Ascending aorta (tissue), 2 donors: ENCODE measurements at regions not wholly inside any gene's neighbourhood (a gene's known extent, or its start where the extent isn't known, plus 50 kb on each side); places are given as distances from the start of the nearest gene placed in this dataset.

Experiments used
- DNase-seq, 2 donors: peaks; one replicate each; pipeline ENCODE4 v3.0.0-alpha.2; 2019; ENCODE audit warnings: low spot score in 2 of 2
- H3K27ac ChIP-seq, 2 donors: fragments of 200-600 bp; sonication (generic); one replicate each; pipeline ENCODE4 v1.5.1; 2016 to 2017; ENCODE audit warnings: mild to moderate bottlenecking in 1 of 2
- H3K27me3 ChIP-seq: fragments of 200-600 bp; sonication (generic); one replicate; pipeline ENCODE4 v1.5.1; 2017
- H3K36me3 ChIP-seq, 2 donors: fragments of 200-600 bp; sonication (generic); one replicate each; pipeline ENCODE4 v1.5.1; 2016
- H3K4me1 ChIP-seq, 2 donors: fragments of 200-600 bp; sonication (generic); one replicate each; pipeline ENCODE4 v1.5.1; 2016 to 2017; ENCODE audit warnings: mild to moderate bottlenecking in 1 of 2
- H3K4me3 ChIP-seq, 2 donors: fragments of 200-600 bp; sonication (generic); one replicate each; pipeline ENCODE4 v1.5.1; 2016 to 2017; ENCODE audit warnings: mild to moderate bottlenecking in 1 of 2
- H3K9me3 ChIP-seq, 2 donors: fragments of 200-600 bp; sonication (generic); one replicate each; pipeline ENCODE4 v1.5.1; 2016
- intact Hi-C: fragments of 100-400 bp; cut with DNase I; formaldehyde crosslinking; loops from one replicate; pipeline ENCODE4 v1.15.1; 2023
- TF ChIP-seq, protein P1 (sequence below), 3 experiments: fragments of 200-600 bp in 2 of 3; fragments of 450-650 bp in 1 of 3; sonication (generic) in 2 of 3; IDR thresholded peaks; one replicate each; pipeline ENCODE4 v1.5.1; 2016 to 2019; ENCODE audit warnings: antibody characterized with exemption in 3 of 3, mild to moderate bottlenecking in 1 of 3, moderate library complexity in 1 of 3

DNA sequence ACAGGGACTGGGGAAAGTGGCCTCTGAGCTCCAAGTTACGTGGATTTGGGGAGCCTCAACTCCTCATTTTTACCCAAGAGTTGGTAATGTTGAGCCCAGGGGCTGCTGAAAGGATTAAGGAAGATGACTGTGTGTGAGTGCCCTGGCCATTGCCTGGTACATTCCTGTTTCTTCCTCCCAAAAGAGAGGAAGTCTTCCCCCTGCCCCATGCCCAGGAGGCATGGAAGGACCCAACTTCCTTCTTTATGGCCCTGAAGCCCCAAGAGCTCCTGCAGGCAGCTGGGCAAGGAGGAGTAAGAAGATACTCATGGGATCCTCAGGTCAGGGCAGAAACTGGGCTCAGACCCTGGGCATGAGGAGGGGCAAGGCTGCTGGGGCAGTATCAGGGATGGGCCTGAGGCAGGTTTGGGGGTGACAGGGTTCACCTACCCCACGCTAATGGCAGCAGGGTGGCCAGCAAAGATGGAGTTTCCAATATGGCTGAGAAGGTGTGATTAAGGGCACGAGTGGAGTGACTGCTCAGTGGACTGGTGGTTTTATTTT, 118.3 kb upstream of the MVB12B start:
- no peaks in the 10 kb centered on the region for H3K4me1 ChIP-seq
- peak in 1 of 2 donors; percentile 37 for DNase-seq
- intact Hi-C loops, result no loop called here

DNA sequence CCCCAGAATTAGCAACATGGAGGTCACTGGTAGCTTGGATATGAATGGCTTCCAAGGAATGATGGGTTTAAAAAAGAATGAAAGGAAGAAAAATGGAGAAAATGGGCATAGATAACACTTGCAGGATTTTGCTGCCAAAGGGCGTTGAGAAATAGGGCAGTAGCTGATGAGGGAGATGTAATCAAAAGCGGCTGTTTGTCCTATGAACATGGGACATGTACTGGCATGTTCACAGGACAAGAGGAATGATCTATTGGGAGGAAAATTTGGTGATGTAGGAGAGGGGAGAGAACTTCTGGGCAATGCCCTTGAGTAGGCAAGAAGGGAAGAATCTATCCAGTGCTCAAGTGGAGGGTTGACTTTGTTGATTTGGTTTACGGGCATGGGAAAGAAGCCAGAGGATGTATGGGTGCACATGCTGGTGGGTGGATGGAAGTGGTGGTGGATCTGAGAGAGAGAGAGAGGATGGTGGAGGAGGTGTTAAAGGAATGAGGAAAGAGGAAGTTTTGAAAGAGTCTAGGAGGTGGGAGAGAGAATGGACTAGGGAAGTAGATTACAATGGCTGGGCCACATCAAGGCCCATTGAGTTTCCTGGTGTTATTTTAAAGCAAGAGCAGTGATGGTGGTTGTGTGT, 115.1 kb upstream of the MVB12B start:
- TF ChIP-seq, protein P1, sequence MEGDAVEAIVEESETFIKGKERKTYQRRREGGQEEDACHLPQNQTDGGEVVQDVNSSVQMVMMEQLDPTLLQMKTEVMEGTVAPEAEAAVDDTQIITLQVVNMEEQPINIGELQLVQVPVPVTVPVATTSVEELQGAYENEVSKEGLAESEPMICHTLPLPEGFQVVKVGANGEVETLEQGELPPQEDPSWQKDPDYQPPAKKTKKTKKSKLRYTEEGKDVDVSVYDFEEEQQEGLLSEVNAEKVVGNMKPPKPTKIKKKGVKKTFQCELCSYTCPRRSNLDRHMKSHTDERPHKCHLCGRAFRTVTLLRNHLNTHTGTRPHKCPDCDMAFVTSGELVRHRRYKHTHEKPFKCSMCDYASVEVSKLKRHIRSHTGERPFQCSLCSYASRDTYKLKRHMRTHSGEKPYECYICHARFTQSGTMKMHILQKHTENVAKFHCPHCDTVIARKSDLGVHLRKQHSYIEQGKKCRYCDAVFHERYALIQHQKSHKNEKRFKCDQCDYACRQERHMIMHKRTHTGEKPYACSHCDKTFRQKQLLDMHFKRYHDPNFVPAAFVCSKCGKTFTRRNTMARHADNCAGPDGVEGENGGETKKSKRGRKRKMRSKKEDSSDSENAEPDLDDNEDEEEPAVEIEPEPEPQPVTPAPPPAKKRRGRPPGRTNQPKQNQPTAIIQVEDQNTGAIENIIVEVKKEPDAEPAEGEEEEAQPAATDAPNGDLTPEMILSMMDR (IDR thresholded peaks at IDR 0.05), result no peak
- DNase-seq, result no peak
- H3K9me3 ChIP-seq, result peaks cover 0 to 2% of the 10 kb centered on the region in 2 donors
- no peaks in the 10 kb centered on the region for H3K27me3 ChIP-seq
- intact Hi-C loops, result no loop called here
- H3K36me3 ChIP-seq, result no peaks in the 10 kb centered on the region
- no peaks in the 10 kb centered on the region for H3K4me1 ChIP-seq
- no peak overlapping the region for H3K4me3 ChIP-seq
- H3K27ac ChIP-seq, result no peak overlapping the region

More for the DNA sequence above, 118.3 kb upstream of the MVB12B start:
- Histone ChIP-seq H3K4me3 (no peak overlapping the region), H3K9me3 (no peaks in the 10 kb centered on the region), H3K36me3 (no peaks in the 10 kb centered on the region), H3K27ac (no peak overlapping the region), H3K27me3 (no peaks in the 10 kb centered on the region)
- TF ChIP-seq, protein P1 (IDR thresholded peaks at IDR 0.05), result no peak

DNA sequence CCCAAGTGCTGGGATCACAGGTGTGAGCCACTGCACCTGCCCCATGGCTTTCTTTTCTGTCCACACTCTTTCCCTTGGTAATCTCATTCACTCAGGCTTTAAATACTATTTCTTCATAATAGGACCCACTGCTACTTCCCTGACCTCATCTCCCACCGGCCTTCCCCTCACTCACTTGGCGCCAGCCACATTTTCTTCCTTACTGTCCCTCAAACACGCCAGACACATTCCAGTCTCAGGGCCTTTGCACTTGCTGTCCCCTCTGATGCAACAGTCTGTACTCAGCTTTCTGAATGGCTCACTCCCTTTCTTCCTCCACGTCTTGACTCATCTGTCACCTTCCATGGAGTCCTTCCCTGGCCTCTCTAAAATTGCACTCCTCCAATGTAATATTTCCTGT, 111.1 kb upstream of the MVB12B start:
- Histone ChIP-seq H3K9me3 (peaks cover 0 to 2% of the 10 kb centered on the region in 2 donors), H3K4me1 (no peaks in the 10 kb centered on the region), H3K27ac (no peak overlapping the region), H3K4me3 (no peak overlapping the region), H3K36me3 (no peaks in the 10 kb centered on the region), H3K27me3 (no peaks in the 10 kb centered on the region)
- TF ChIP-seq, protein P1 (IDR thresholded peaks at IDR 0.05), result no peak
- intact Hi-C loops, result no loop called here
- DNase-seq, result no peak

DNA sequence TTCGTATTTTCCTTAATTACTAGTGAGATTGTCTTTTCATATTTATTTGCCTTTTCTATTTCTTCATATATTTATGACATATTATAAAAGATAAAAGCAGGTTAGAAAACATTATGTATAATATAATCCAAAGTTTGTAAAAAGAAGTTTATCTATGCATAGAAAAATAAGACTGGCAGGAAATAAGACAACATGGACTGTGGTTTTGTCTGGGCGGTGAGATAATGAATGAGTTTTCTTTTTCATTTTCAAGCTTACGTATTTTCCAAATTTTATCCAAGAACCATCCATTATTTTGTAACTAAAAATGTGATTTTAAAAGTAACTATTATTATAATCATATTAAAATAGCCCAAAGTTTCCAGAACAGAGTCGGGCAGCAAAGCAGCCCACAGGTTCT, 109.8 kb upstream of the MVB12B start:
- H3K27me3 ChIP-seq, result no peaks in the 10 kb centered on the region
- no peak overlapping the region for H3K4me3 ChIP-seq
- no peak for DNase-seq
- H3K27ac ChIP-seq, result no peak overlapping the region
- H3K9me3 ChIP-seq, result peaks cover 0 to 6% of the 10 kb centered on the region in 2 donors
- intact Hi-C loops, result no loop called here
- no peaks in the 10 kb centered on the region for H3K36me3 ChIP-seq
- H3K4me1 ChIP-seq, result no peaks in the 10 kb centered on the region
- TF ChIP-seq, protein P1 (IDR thresholded peaks at IDR 0.05), result no peak

DNA sequence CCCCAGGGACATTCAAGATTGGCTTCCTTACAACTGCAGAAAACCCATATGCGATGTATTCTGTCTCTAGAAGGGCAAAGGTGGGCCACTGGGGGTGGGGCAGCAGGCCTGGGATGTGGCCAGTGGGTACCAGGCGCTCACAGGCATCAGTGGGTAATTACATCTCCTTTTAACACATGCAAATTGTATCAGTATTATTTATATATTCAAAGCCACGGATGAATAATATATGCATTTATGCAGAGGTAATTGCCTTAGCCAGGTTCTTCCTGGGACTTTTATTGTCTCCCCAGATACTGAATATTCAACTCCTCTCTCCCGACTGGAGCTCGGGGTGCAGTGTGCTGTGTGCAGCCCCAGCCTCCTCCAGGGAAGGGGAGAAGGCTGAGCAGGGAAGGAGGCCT, 109.4 kb upstream of the MVB12B start:
- Histone ChIP-seq H3K4me3 (no peak overlapping the region), H3K4me1 (no peaks in the 10 kb centered on the region), H3K9me3 (peaks cover 0 to 6% of the 10 kb centered on the region in 2 donors), H3K36me3 (no peaks in the 10 kb centered on the region), H3K27ac (no peak overlapping the region), H3K27me3 (no peaks in the 10 kb centered on the region)
- intact Hi-C loops, result no loop called here
- TF ChIP-seq, protein P1 (IDR thresholded peaks at IDR 0.05), result no peak
- DNase-seq, result no peak
